22Rv1 (cell line): ENCODE measurements at regions not wholly inside any gene's neighbourhood (a gene's known extent, or its start where the extent isn't known, plus 50 kb on each side); places are given as distances from the start of the nearest gene placed in this dataset.

Source experiments
- H3K27ac ChIP-seq: fragments of 450-650 bp; 2 replicates; pipeline ENCODE4 v1.5.1; 2017
- ZFX ChIP-seq: fragments of 450-650 bp; IDR thresholded peaks from 2 replicates; pipeline ENCODE4 v1.6.1; 2017; ENCODE audit warnings: antibody characterized with exemption, borderline replicate concordance
- TF ChIP-seq, protein P1 (sequence below): fragments of 450-650 bp; IDR thresholded peaks from 2 replicates; pipeline ENCODE4 v1.5.1; 2017; ENCODE audit warnings: mild to moderate bottlenecking

DNA sequence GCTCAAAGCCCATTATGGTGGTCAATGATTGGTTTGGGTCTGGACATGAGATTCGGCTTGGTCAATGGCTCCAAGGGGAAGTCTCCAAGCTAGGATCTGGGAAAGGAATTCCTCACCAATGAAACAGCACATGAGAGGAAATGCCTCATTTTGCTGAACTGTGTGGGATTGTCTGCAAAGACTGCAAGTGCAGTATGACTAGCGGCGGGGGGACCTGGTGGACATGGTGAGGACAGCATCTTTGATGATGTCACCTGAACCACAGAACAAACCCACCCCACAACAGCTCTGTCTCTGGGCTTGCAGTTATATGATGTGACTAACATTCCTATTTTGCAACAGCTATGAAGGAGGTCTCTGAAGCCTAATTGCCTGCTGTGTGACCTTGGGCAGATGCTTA is 50.6 kb upstream of the NKD1 start:
- TF ChIP-seq, protein P1, sequence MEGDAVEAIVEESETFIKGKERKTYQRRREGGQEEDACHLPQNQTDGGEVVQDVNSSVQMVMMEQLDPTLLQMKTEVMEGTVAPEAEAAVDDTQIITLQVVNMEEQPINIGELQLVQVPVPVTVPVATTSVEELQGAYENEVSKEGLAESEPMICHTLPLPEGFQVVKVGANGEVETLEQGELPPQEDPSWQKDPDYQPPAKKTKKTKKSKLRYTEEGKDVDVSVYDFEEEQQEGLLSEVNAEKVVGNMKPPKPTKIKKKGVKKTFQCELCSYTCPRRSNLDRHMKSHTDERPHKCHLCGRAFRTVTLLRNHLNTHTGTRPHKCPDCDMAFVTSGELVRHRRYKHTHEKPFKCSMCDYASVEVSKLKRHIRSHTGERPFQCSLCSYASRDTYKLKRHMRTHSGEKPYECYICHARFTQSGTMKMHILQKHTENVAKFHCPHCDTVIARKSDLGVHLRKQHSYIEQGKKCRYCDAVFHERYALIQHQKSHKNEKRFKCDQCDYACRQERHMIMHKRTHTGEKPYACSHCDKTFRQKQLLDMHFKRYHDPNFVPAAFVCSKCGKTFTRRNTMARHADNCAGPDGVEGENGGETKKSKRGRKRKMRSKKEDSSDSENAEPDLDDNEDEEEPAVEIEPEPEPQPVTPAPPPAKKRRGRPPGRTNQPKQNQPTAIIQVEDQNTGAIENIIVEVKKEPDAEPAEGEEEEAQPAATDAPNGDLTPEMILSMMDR, result no peak
- no peak for TF ChIP-seq ZFX
- H3K27ac ChIP-seq, result no peak overlapping the region

DNA sequence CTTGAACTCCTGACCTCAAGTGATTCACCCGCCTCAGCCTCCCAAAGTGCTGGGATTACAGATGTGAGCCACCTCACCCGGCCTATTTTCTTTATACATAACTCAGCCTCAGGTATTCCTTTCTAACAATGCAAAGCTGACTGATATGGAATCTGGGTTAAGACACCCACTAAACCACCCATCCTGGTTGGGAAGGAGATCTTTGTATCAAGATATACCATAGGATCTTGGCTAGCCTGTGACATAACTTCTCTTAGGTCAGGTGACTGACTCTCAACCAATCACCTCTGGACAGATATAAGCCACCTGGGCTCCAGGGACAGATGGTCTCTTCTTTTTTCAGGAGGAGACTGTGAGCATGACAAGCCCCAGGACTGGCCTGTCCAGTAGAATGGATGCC is 51.2 kb upstream of the NKD1 start:
- TF ChIP-seq ZFX, result no peak
- TF ChIP-seq, protein P1, result no peak
- no peak overlapping the region for H3K27ac ChIP-seq

DNA sequence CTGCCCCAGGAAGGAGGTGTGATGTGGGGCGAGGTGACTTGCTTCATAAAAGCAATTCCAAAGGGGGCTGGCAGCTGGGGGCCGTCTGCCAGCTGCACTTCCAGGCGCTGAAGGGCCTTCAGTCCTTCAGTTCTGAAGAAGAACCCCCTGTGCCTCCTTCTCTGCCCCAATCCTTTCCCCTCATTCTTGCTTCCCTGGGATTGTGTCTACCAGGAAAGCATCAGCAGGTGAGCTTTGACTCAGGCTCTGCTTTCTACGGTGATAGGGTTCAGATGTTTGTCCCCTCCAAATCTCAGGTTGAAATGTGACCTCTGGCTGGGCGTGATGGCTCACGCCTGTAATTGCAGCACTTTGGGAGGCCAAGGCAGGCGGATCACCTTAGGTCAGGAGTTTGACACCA is 52.5 kb upstream of the NKD1 start:
- no peak overlapping the region for H3K27ac ChIP-seq
- TF ChIP-seq, protein P1, result no peak
- no peak for TF ChIP-seq ZFX

DNA sequence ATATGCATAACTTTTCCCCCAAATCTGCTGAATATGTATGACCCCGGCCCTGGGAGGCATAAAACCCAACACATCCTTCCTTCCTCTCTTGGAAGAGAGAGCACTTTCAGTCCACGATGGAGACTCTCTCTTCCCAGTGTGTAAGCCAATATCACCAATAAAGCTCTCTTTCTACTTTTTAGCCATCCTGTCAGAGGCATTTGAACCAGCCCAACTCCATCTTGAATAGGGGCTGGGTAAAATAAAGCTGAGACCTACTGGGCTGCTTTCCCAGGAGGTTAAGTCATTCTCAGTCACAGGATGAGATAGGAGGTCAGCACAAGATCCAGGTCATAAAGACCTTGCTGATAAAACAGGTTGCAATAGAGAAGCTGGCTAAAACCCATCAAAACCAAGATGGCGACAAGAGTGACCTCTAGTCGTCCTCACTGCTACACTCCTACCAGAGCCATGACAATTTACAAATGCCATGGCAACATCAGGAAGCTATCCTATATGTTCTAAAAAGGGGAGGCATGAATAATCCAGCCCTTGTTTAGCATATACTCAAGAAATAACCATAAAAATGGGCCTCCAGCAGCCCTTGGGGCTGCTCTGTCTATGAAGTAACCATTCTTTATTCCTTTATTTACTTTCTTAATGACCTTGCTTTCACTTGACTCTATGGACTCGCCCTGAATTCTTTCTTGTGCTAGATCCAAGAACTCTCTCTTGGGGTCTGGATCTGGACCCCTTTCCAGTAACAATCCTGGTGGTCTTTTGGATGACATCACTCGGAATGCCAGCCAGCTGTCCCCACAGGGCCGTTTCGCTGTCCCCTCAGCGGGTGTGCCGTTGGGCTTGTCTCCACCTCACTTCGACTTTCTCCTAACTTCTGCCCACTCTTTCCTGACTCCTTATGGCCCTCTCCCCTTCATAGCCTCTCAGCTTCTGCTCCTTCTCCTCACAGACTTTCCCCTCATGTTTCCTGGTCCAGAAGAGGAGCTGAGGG is 53.4 kb upstream of the NKD1 start:
- H3K27ac ChIP-seq, result no peak overlapping the region
- TF ChIP-seq, protein P1, result no peak
- TF ChIP-seq ZFX, result no peak

DNA sequence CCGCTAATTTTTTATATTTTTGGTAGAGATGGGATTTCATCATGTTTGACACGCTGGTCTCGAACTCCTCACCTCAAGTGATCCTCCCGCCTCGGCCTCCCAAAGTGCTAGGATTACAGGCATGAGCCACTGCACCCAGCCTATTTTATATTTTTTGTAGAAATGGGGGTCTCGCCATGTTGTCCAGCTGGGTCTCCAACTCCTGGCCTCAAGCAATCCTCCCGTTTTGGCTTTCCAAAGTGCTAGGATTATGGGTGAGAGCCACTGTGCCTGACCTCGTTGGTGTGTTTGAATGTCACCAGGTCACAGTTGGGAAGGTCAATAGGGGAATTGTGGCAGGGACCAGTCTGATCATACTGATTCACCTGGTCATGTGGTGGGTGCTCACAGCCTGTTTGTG is 56.7 kb upstream of the NKD1 start:
- no peak overlapping the region for H3K27ac ChIP-seq
- no peak for TF ChIP-seq ZFX
- TF ChIP-seq, protein P1, result no peak

DNA sequence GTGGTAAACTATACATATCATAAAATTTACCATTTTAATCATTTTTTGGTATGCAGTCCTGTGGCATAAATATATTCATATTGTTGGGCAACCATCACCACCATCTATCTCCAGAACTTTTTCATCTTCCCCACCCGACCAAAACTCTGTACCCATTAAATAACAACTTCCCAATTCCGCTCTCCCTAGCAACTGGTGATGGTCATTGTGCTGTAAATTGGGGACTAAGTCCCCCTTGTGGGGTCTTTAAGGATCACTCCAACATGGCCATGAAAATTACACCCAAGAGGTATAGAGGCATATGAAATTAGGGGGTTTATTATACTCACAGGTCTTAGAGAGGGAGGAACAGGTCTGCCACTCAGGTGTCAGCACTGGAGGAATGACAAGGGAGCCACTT is 57.4 kb upstream of the NKD1 start:
- H3K27ac ChIP-seq, result no peak overlapping the region
- TF ChIP-seq, protein P1, result no peak
- TF ChIP-seq ZFX, result no peak

DNA sequence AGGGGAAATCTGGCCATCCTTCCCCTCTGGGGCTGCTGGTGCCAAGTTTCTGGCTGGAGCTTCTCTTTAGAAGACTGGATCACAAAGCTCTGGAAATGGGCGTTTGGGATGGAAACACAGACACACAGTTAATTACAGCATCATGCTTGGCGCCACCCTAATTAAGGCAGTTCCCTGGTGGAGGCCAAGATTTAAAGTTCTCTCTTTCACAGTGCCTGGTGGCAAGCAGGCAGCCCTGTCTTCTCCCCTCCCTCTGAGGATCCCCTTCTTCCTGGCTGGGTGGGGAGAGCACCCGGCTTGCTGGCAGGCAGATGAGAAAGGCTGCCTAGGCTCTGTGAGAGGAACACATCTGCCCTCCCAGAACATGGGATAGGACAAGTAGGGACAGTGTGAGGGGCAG is 59.0 kb upstream of the NKD1 start:
- no peak overlapping the region for H3K27ac ChIP-seq
- TF ChIP-seq, protein P1, result no peak
